CD4-positive, alpha-beta T cell (primary cell): ENCODE measurements at regions not wholly inside any gene's neighbourhood (a gene's known extent, or its start where the extent isn't known, plus 50 kb on each side); places are given as distances from the start of the nearest gene placed in this dataset.

ENCODE experiments used
- ATAC-seq: fragments of 200-7000 bp; cut with Tn5 transposase; one replicate; pipeline ENCODE4 v1.10.0; 2022; ENCODE audit warnings: mild to moderate bottlenecking; ENCODE audit not compliant: poor library complexity
- CTCF ChIA-PET: fragments of 350-600 bp; sonication (Branson Sonifier 250); formaldehyde crosslinking; loops from one replicate; lab custom pipeline; 2021; ENCODE audit warnings: antibody characterized with exemption, inconsistent platforms; lab: Charles Lee
- POLR2A ChIA-PET: fragments of 350-600 bp; sonication (Branson Sonifier 250); formaldehyde crosslinking; loops from one replicate; lab custom pipeline; 2021; ENCODE audit warnings: antibody characterized with exemption, inconsistent platforms; lab: Charles Lee
- DNase-seq, 14 experiments: peaks; one replicate each; pipeline ENCODE4 v3.0.0-alpha.2; 2013 to 2020; ENCODE audit warnings: mixed read lengths in 2 of 14
- H3K27ac ChIP-seq, 2 donors: one replicate each; pipeline versions ENCODE4 v1.5.1 to v1.7.0; 2013; ENCODE audit warnings: low read length in 2 of 2, low read depth in 1 of 2, mild to moderate bottlenecking in 1 of 2
- H3K27me3 ChIP-seq, 2 experiments: 1 replicate in 1 of 2; 2 replicates in 1 of 2; pipeline versions ENCODE4 v1.6.1 to v1.7.0; 2013; ENCODE audit warnings: low read length in 2 of 2, control low read depth in 1 of 2, mild to moderate bottlenecking in 1 of 2, moderate library complexity in 1 of 2; ENCODE audit not compliant: insufficient read depth in 2 of 2, control insufficient read depth in 1 of 2
- H3K36me3 ChIP-seq: one replicate; pipeline ENCODE4 v1.6.1; 2013; ENCODE audit warnings: low read length, control low read depth; ENCODE audit not compliant: insufficient read depth
- H3K4me1 ChIP-seq: one replicate; pipeline ENCODE4 v1.6.1; 2013; ENCODE audit warnings: low read length, control low read depth; ENCODE audit not compliant: insufficient read depth
- H3K4me3 ChIP-seq: one replicate; pipeline ENCODE4 v1.5.1; 2013; ENCODE audit warnings: mild to moderate bottlenecking, low read length, moderate library complexity
- H3K9me3 ChIP-seq, 2 experiments: 1 replicate in 1 of 2; 2 replicates in 1 of 2; pipeline versions ENCODE4 v1.6.1 to v1.7.0; 2013; ENCODE audit warnings: low read length in 2 of 2, mild to moderate bottlenecking in 2 of 2, control low read depth in 1 of 2, moderate library complexity in 1 of 2; ENCODE audit not compliant: control insufficient read depth in 1 of 2, insufficient read depth in 1 of 2
- H3K27ac Mint-ChIP-seq: one replicate; pipeline ENCODE4 v1.8.0; 2020; ENCODE audit warnings: mixed read lengths
- H3K27me3 Mint-ChIP-seq: one replicate; pipeline ENCODE4 v1.8.0; 2021; ENCODE audit warnings: mixed read lengths
- H3K36me3 Mint-ChIP-seq: one replicate; pipeline ENCODE4 v1.8.0; 2021; ENCODE audit warnings: low read depth, mixed read lengths
- H3K4me1 Mint-ChIP-seq: one replicate; pipeline ENCODE4 v1.8.0; 2021; ENCODE audit warnings: low read depth, mixed read lengths
- H3K4me3 Mint-ChIP-seq: one replicate; pipeline ENCODE4 v1.8.0; 2020; ENCODE audit warnings: mild to moderate bottlenecking, mixed read lengths
- H3K9me3 Mint-ChIP-seq: one replicate; pipeline ENCODE4 v1.8.0; 2020; ENCODE audit warnings: mixed read lengths
- intact Hi-C, 2 experiments: fragments of 100-400 bp; cut with DNase I in 1 of 2; cut with micrococcal nuclease in 1 of 2; formaldehyde crosslinking; loops; one replicate each; pipeline versions ENCODE4 v1.15.1 to v1.9.0; 2023 to 2025; cut with DNase I, micrococcal nuclease
- TF ChIP-seq, protein P1 (sequence below): fragments of 200-600 bp; IDR thresholded peaks from one replicate; pipeline ENCODE4 v1.8.0; 2022; ENCODE audit warnings: antibody characterized with exemption, mild to moderate bottlenecking

GRCh38 chr15:62241135-62241770, 76.2 kb upstream of the C2CD4B start:
- Histone ChIP-seq H3K27ac (no peak overlapping the region), H3K4me3 (no peak overlapping the region), H3K4me1 (no peaks in the 10 kb centered on the region), H3K27me3 (no peaks in the 10 kb centered on the region), H3K9me3 (peaks cover 0 to 4% of the 10 kb centered on the region in 2 experiments), H3K36me3 (no peaks in the 10 kb centered on the region)
- POLR2A ChIA-PET = no interaction called here
- CTCF ChIA-PET = no interaction called here
- no peak overlapping the region for H3K27ac Mint-ChIP-seq
- peaks cover 7% of the 10 kb centered on the region for H3K27me3 Mint-ChIP-seq
- H3K36me3 Mint-ChIP-seq = no peaks in the 10 kb centered on the region
- DNase-seq (no peak), ATAC-seq (no peak)
- H3K9me3 Mint-ChIP-seq = no peaks in the 10 kb centered on the region
- H3K4me1 Mint-ChIP-seq = no peaks in the 10 kb centered on the region
- no peak overlapping the region for H3K4me3 Mint-ChIP-seq
- TF ChIP-seq, protein P1, sequence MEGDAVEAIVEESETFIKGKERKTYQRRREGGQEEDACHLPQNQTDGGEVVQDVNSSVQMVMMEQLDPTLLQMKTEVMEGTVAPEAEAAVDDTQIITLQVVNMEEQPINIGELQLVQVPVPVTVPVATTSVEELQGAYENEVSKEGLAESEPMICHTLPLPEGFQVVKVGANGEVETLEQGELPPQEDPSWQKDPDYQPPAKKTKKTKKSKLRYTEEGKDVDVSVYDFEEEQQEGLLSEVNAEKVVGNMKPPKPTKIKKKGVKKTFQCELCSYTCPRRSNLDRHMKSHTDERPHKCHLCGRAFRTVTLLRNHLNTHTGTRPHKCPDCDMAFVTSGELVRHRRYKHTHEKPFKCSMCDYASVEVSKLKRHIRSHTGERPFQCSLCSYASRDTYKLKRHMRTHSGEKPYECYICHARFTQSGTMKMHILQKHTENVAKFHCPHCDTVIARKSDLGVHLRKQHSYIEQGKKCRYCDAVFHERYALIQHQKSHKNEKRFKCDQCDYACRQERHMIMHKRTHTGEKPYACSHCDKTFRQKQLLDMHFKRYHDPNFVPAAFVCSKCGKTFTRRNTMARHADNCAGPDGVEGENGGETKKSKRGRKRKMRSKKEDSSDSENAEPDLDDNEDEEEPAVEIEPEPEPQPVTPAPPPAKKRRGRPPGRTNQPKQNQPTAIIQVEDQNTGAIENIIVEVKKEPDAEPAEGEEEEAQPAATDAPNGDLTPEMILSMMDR = no peak
- intact Hi-C loops = no loop called here

DNA sequence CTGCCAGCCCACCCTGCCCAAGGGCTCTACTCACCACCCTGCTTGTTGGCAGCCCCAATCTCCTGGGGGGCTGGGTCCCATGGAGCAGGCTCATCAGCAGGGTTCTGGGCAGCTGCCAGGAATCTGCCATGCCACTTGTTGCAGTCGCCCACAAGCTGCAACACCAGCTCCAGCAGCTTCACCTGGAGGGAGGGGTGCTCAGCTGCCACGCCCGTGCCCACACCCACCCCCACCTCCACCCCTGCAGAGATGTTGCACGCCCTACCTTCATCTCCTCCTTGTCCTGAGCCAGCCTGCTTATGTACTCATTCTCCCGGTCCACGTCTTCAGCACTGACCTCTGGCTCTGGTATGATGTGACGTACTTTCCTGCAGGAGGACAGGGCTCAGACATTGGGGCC, 77.9 kb upstream of the C2CD4B start:
- Histone ChIP-seq H3K36me3 (no peaks in the 10 kb centered on the region), H3K4me3 (no peak overlapping the region), H3K27ac (no peak overlapping the region), H3K4me1 (no peaks in the 10 kb centered on the region), H3K9me3 (peaks cover 0 to 3% of the 10 kb centered on the region in 2 experiments), H3K27me3 (no peaks in the 10 kb centered on the region)
- H3K9me3 Mint-ChIP-seq = no peaks in the 10 kb centered on the region
- no peak overlapping the region for H3K4me3 Mint-ChIP-seq
- no peaks in the 10 kb centered on the region for H3K36me3 Mint-ChIP-seq
- H3K4me1 Mint-ChIP-seq = no peaks in the 10 kb centered on the region
- H3K27me3 Mint-ChIP-seq = peaks cover 7% of the 10 kb centered on the region
- intact Hi-C loops = no loop called here
- H3K27ac Mint-ChIP-seq = no peak overlapping the region
- TF ChIP-seq, protein P1 = no peak
- ChIA-PET CTCF (no interaction called here), POLR2A (no interaction called here)
- no peak for ATAC-seq
- no peak for DNase-seq

DNA sequence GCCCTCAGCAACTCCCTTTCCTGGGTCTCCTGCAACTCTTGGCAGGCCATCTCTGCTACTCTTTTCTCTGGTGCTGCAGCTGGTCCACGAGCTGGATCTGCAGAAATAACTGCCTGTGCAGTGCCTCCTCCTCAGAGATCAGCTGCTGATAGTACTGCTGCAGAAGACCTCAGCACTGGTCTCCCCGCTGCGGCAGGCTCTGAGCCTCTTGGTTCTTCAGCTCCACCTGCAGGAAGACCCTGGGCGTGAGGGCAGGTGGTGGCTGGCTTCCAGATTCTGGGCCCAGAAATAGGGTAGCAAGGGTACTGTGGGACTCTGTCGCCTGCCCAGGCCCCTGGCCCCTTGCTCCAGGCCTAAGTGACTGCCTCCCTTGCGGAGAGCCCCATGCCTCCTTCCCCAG, 79.7 kb upstream of the C2CD4B start:
- no peaks in the 10 kb centered on the region for H3K9me3 Mint-ChIP-seq
- no peaks in the 10 kb centered on the region for H3K36me3 Mint-ChIP-seq
- no peak overlapping the region for H3K27ac Mint-ChIP-seq
- no peak overlapping the region for H3K27ac ChIP-seq
- no peak overlapping the region for H3K4me3 Mint-ChIP-seq
- DNase-seq (peak in 1 of 14 experiments; percentile 17), ATAC-seq (no peak)
- ChIA-PET CTCF (no interaction called here), POLR2A (no interaction called here)
- TF ChIP-seq, protein P1 = no peak
- H3K27me3 Mint-ChIP-seq = peaks cover 13% of the 10 kb centered on the region
- no peaks in the 10 kb centered on the region for H3K9me3 ChIP-seq
- no peaks in the 10 kb centered on the region for H3K36me3 ChIP-seq
- no peaks in the 10 kb centered on the region for H3K4me1 Mint-ChIP-seq
- H3K4me1 ChIP-seq = no peaks in the 10 kb centered on the region
- H3K27me3 ChIP-seq = no peaks in the 10 kb centered on the region
- H3K4me3 ChIP-seq = no peak overlapping the region
- intact Hi-C loops = no loop called here
